DMS53 treated with DMSO at 0.1 percent for 48 hours (cell line): ENCODE measurements at regions not wholly inside any gene's neighbourhood (a gene's known extent, or its start where the extent isn't known, plus 50 kb on each side); places are given as distances from the start of the nearest gene placed in this dataset.

Experiments
- DNase-seq: peaks from one replicate; lab custom pipeline; 2025; ENCODE audit not compliant: unreplicated experiment; lab: John Stamatoyannopoulos, UW

- DNase-seq: no peak
These were observed 56.5 kb upstream of the CNTN6 start for GRCh38 chr3:1036207-1036826.

- no peak for DNase-seq
These were observed 55.2 kb upstream of the CNTN6 start for GRCh38 chr3:1037631-1038030.
